ENCODE measurements at regions not wholly inside any gene's neighbourhood (a gene's known extent, or its start where the extent isn't known, plus 50 kb on each side); places are given as distances from the start of the nearest gene placed in this dataset.

DNA sequence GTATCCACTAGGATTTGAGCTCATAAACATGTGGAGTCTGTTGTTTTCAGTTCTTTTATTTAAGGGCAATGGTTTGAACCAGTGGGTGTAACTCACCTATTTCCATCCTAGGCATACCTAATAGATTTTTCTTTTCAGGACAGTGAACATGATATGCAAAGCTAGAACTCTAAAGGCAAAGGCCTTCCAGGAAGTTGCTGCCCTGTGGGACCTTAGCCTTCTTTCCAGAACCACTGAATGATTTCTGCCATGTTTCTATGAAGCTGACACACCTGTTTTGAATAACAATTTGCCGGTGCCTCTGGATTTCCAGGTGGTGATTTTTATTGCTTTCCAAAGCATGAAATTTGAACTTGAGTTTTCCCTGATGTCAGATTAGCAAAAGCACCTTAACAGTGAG lies 372.9 kb upstream of the FAR2 start:
- no peak overlapping the region for H3K4me3 ChIP-seq
- no peaks in the 10 kb centered on the region for H3K36me3 ChIP-seq (ENCODE audit: insufficient read depth in 1 of 2, low read depth in 1 of 2)
- TF ChIP-seq, protein P1, sequence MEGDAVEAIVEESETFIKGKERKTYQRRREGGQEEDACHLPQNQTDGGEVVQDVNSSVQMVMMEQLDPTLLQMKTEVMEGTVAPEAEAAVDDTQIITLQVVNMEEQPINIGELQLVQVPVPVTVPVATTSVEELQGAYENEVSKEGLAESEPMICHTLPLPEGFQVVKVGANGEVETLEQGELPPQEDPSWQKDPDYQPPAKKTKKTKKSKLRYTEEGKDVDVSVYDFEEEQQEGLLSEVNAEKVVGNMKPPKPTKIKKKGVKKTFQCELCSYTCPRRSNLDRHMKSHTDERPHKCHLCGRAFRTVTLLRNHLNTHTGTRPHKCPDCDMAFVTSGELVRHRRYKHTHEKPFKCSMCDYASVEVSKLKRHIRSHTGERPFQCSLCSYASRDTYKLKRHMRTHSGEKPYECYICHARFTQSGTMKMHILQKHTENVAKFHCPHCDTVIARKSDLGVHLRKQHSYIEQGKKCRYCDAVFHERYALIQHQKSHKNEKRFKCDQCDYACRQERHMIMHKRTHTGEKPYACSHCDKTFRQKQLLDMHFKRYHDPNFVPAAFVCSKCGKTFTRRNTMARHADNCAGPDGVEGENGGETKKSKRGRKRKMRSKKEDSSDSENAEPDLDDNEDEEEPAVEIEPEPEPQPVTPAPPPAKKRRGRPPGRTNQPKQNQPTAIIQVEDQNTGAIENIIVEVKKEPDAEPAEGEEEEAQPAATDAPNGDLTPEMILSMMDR (IDR thresholded peaks at IDR 0.05) = no peak
- no peak overlapping the region for H3K27ac ChIP-seq
- intact Hi-C loops (cut with DNase I) = no loop called here
- H3K27me3 ChIP-seq (ENCODE audit: insufficient read depth in 3 of 3, low read length in 2 of 3) = no peaks in the 10 kb centered on the region
- 8 to 20% (median 13%) methylated on average over 1 of the region's 1 CpG for WGBS, 3 donors
- H3K4me1 ChIP-seq = no peaks in the 10 kb centered on the region
- H3K9me3 ChIP-seq = no peaks in the 10 kb centered on the region
- DNase-seq (no peak), ATAC-seq (no peak)

DNA sequence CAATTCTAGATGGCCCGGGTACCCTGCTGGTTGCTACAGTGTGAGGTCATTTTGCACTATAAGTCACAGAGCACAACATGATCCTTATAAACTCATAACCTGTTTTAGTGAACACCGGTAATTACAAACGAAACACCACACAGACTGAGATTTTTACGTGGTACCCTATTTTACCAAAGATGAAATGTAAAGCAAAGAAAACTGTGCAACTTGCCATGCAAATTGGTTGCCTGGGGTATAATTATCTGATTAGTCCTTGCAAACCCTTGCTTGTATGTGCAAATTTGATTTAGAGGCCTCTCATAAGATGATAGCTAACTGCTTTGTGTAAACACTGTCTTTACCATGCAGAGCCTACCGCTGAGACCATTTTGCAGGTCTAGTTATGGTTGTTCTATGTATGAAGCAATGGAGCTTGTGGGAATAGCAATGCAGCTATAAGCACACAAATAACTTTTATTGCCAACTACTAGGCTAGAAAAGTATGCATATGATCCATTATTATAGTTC lies 372.1 kb upstream of the FAR2 start:
- ATAC-seq (no peak), DNase-seq (no peak)
- Histone ChIP-seq H3K4me1 (no peaks in the 10 kb centered on the region), H3K9me3 (no peaks in the 10 kb centered on the region), H3K4me3 (no peak overlapping the region), H3K27me3 (ENCODE audit: insufficient read depth in 3 of 3, low read length in 2 of 3) (no peaks in the 10 kb centered on the region), H3K27ac (no peak overlapping the region), H3K36me3 (ENCODE audit: insufficient read depth in 1 of 2, low read depth in 1 of 2) (no peaks in the 10 kb centered on the region)
- TF ChIP-seq, protein P1 (IDR thresholded peaks at IDR 0.05) = no peak
- intact Hi-C loops (cut with DNase I) = no loop called here
- 72 to 76% (median 73%) methylated on average over 5 of the region's 5 CpGs for WGBS, 3 donors

DNA sequence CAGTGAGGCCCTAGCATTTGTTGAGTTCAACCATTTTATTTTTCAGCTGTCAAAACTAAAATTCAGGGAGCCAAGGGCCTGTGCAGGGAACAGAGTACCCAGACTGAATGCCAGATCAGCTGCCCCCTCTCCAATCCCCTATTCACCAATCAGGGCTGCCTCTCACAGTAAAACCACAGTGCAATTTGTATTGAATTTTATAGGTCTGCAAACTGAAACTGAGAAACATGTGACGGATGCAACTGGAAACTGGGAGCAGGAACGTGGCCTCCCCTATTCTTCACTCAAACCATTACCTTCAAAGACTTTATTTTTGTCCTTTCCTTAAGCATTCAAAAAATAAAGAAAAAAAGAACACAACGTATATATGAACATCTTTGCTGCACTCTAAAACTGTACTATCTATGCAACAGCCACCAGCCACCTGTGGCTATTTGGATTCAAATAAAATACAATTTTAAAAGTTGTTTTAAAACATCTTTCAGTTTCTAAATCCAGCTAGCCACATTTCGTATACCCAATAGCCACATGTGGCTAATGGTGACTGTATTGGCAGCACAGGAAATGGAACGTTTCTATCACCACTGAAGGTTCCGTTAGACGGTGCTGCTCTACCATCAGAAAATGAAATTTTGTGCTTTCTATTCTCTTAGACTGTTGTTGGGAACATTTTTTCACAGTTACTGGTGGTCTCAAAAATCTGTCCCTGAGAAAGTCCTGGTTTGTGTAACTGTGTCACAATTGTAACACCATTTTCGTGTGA lies 371.3 kb upstream of the FAR2 start:
- Histone ChIP-seq H3K9me3 (no peaks in the 10 kb centered on the region), H3K36me3 (ENCODE audit: insufficient read depth in 1 of 2, low read depth in 1 of 2) (no peaks in the 10 kb centered on the region), H3K4me1 (no peaks in the 10 kb centered on the region), H3K4me3 (no peak overlapping the region), H3K27me3 (ENCODE audit: insufficient read depth in 3 of 3, low read length in 2 of 3) (no peaks in the 10 kb centered on the region), H3K27ac (no peak overlapping the region)
- TF ChIP-seq, protein P1 (IDR thresholded peaks at IDR 0.05) = no peak
- intact Hi-C loops (cut with DNase I) = no loop called here
- 78 to 80% (median 79%) methylated on average over 8 of the region's 8 CpGs for WGBS, 3 donors
- ATAC-seq (no peak), DNase-seq (no peak)

DNA sequence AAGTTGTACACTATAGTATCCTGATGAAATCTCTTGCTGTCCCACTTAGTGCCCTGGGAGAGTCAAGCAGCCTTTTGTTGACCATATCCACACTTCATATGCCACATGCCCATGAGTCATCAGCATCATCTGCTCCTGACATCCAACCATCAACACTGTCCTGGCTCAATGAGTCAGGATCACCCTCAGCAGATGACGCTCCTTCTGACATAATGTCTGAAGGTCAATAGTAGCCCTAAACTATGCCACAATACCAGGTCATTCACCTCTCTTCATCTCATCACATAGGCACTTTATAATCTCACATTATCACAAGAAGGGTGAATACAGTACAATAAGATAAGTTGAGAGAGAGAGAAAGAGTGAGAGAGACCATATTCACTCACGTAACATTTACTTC lies 369.0 kb upstream of the FAR2 start:
- H3K9me3 ChIP-seq = no peaks in the 10 kb centered on the region
- no peak for DNase-seq
- TF ChIP-seq, protein P1 (IDR thresholded peaks at IDR 0.05) = no peak
- intact Hi-C loops (cut with DNase I) = no loop called here
- no peaks in the 10 kb centered on the region for H3K4me1 ChIP-seq
- no peaks in the 10 kb centered on the region for H3K27me3 ChIP-seq (ENCODE audit: insufficient read depth in 3 of 3, low read length in 2 of 3)
- H3K4me3 ChIP-seq = no peak overlapping the region
- no peaks in the 10 kb centered on the region for H3K36me3 ChIP-seq (ENCODE audit: insufficient read depth in 1 of 2, low read depth in 1 of 2)
- WGBS, 3 donors = 86 to 93% (median 87%) methylated on average over 2 of the region's 2 CpGs
- H3K27ac ChIP-seq = no peak overlapping the region
- no peak for ATAC-seq

DNA sequence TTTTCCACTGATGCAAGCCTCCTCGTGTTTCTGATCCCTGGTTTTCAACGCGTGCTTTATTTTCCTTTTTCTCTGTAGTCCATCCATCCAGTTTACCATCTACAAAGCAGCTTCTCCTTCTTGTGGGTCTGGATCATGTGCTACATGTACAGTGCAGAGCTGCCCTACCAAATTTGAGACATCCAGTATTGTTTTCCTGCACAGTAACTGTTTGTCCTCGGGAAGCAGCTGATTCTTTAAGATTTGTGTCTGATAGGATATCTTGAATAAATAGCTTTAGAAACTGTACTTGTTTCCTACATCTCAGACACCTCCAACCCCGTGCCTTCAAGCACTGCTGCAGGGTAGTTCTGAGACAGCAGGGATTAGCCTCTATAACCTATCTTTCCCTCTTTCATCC lies 368.1 kb upstream of the FAR2 start:
- DNase-seq (no peak), ATAC-seq (no peak)
- H3K4me1 ChIP-seq = no peaks in the 10 kb centered on the region
- intact Hi-C loops (cut with DNase I) = no loop called here
- no peaks in the 10 kb centered on the region for H3K36me3 ChIP-seq (ENCODE audit: insufficient read depth in 1 of 2, low read depth in 1 of 2)
- H3K27me3 ChIP-seq (ENCODE audit: insufficient read depth in 3 of 3, low read length in 2 of 3) = no peaks in the 10 kb centered on the region
- WGBS, 3 donors = 62 to 70% (median 66%) methylated on average over 5 of the region's 5 CpGs
- no peak overlapping the region for H3K4me3 ChIP-seq
- no peak overlapping the region for H3K27ac ChIP-seq
- H3K9me3 ChIP-seq = no peaks in the 10 kb centered on the region
- TF ChIP-seq, protein P1 (IDR thresholded peaks at IDR 0.05) = no peak
